Sigmoid colon (tissue), 4 donors: ENCODE measurements at regions not wholly inside any gene's neighbourhood (a gene's known extent, or its start where the extent isn't known, plus 50 kb on each side); places are given as distances from the start of the nearest gene placed in this dataset.

ENCODE experiments used
- CTCF ChIP-seq, 4 experiments: fragments of 450-650 bp in 3 of 4; fragments of 200-600 bp in 1 of 4; IDR thresholded peaks; one replicate each; pipeline ENCODE4 v1.5.1; 2016 to 2019; ENCODE audit warnings: antibody characterized with exemption in 4 of 4, mild to moderate bottlenecking in 3 of 4, moderate library complexity in 2 of 4
- POLR2A ChIP-seq, 2 donors: fragments of 450-650 bp; IDR thresholded peaks; one replicate each; pipeline ENCODE4 v1.6.1; 2016; ENCODE audit warnings: antibody characterized with exemption in 2 of 2, mild to moderate bottlenecking in 2 of 2, moderate library complexity in 2 of 2
- POLR2AphosphoS5 ChIP-seq, 4 donors: sonication (generic); formaldehyde crosslinking; IDR thresholded peaks; one replicate each; pipeline ENCODE4 v1.6.1; 2017; ENCODE audit warnings: antibody characterized with exemption in 4 of 4

- TF ChIP-seq POLR2A (IDR thresholded peaks at IDR 0.05) (no peak), CTCF (IDR thresholded peaks at IDR 0.05) (no peak), POLR2AphosphoS5 (IDR thresholded peaks at IDR 0.05) (no peak)
Observed at GRCh38 chr17:5832886-5833285, 237.3 kb upstream of the WSCD1 start.
